BJ (cell line): ENCODE measurements at regions not wholly inside any gene's neighbourhood (a gene's known extent, or its start where the extent isn't known, plus 50 kb on each side); places are given as distances from the start of the nearest gene placed in this dataset.
"Not testable (repeated sequence)": the region's sequence is repeated elsewhere in the genome, so short reads cannot be mapped to it uniquely, and the experiment has no call there.

Experiments
- CTCF ChIA-PET: fragments of 350-600 bp; formaldehyde crosslinking; extraction: SDS; loops from one replicate; lab custom pipeline; 2021; ENCODE audit warnings: antibody characterized with exemption, inconsistent platforms; lab: Yijun Ruan, JAX
- POLR2A ChIA-PET: fragments of 300-600 bp; sonication (Branson Sonifier 250); formaldehyde crosslinking; extraction: SDS; loops from one replicate; lab custom pipeline; 2021; ENCODE audit warnings: antibody characterized with exemption; lab: Charles Lee
- DNase-seq: peaks from one replicate; pipeline ENCODE4 v3.0.0-alpha.2; 2011; ENCODE audit warnings: low read depth
- H3K27me3 ChIP-seq: 2 replicates; pipeline ENCODE4 v1.6.0; 2011; ENCODE audit warnings: low read length; ENCODE audit not compliant: control insufficient read depth, insufficient read depth
- H3K36me3 ChIP-seq: 2 replicates; pipeline ENCODE4 v1.5.1; 2011; ENCODE audit warnings: low read length; ENCODE audit not compliant: control insufficient read depth, insufficient read depth
- H3K4me3 ChIP-seq: 2 replicates; pipeline ENCODE4 v1.5.1; 2011; ENCODE audit warnings: low read depth, mild to moderate bottlenecking, control low read depth, low read length
- TF ChIP-seq, protein P1 (sequence below): IDR thresholded peaks from 2 replicates; pipeline ENCODE4 v1.5.1; 2011; ENCODE audit warnings: low read depth, mild to moderate bottlenecking, control low read depth, inconsistent platforms, low read length, moderate library complexity; ENCODE audit not compliant: insufficient read depth

DNA sequence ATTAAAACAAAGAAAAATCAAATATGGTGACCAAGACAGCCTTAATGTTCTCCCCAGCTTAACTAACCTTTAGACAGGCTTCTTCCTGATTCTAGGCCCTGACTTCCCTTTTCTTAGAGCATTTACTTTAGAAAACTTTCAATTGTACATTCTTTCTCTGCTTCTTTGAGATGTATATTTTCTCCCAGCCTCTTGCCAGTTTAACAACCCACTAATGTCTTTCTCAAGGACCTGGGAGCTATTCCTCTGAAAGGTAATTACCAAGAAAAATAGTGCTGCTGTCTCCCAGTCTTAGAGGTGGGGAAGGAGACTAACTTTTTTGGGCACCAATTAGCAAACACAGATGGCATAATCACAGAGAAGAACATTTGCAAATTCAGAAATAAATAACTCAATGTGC lies 62.8 kb upstream of the KCNQ5 start:
- ChIA-PET POLR2A (no interaction called here), CTCF (interaction anchor here (1.2 kb wide), 1 partner anchor 21 kb away, joined by 5 read pairs; no protein-coding TSS in a partner anchor)
- H3K4me3 ChIP-seq: no peak overlapping the region
- H3K27me3 ChIP-seq: no peaks in the 10 kb centered on the region
- DNase-seq: no peak
- no peaks in the 10 kb centered on the region for H3K36me3 ChIP-seq
- TF ChIP-seq, protein P1, sequence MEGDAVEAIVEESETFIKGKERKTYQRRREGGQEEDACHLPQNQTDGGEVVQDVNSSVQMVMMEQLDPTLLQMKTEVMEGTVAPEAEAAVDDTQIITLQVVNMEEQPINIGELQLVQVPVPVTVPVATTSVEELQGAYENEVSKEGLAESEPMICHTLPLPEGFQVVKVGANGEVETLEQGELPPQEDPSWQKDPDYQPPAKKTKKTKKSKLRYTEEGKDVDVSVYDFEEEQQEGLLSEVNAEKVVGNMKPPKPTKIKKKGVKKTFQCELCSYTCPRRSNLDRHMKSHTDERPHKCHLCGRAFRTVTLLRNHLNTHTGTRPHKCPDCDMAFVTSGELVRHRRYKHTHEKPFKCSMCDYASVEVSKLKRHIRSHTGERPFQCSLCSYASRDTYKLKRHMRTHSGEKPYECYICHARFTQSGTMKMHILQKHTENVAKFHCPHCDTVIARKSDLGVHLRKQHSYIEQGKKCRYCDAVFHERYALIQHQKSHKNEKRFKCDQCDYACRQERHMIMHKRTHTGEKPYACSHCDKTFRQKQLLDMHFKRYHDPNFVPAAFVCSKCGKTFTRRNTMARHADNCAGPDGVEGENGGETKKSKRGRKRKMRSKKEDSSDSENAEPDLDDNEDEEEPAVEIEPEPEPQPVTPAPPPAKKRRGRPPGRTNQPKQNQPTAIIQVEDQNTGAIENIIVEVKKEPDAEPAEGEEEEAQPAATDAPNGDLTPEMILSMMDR: no peak

DNA sequence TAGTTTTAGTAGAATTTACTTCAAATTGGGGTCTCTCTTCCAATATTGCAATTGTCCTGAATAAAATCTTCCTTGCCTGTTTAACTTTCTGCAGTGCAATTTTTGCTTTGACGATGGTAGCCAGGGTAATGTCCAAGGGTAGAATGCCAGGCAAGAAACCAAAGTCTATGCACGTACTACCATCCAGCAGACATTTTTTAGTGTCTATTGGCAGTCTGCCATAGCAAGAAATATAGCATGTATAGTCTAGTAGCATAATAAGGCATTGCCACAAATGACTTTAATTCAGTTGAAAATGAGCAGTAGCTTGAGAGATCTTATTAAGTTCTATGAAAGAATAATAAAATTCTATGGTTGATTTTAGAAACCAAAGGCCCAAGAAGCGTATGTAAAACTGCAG lies 62.3 kb upstream of the KCNQ5 start:
- CTCF ChIA-PET: interaction anchor here (1.2 to 1.4 kb wide), 3 partner anchors 21 to 147 kb away, joined by 3 to 5 read pairs (median 5); no protein-coding TSS in a partner anchor
- no peak overlapping the region for H3K4me3 ChIP-seq
- POLR2A ChIA-PET: no interaction called here

DNA sequence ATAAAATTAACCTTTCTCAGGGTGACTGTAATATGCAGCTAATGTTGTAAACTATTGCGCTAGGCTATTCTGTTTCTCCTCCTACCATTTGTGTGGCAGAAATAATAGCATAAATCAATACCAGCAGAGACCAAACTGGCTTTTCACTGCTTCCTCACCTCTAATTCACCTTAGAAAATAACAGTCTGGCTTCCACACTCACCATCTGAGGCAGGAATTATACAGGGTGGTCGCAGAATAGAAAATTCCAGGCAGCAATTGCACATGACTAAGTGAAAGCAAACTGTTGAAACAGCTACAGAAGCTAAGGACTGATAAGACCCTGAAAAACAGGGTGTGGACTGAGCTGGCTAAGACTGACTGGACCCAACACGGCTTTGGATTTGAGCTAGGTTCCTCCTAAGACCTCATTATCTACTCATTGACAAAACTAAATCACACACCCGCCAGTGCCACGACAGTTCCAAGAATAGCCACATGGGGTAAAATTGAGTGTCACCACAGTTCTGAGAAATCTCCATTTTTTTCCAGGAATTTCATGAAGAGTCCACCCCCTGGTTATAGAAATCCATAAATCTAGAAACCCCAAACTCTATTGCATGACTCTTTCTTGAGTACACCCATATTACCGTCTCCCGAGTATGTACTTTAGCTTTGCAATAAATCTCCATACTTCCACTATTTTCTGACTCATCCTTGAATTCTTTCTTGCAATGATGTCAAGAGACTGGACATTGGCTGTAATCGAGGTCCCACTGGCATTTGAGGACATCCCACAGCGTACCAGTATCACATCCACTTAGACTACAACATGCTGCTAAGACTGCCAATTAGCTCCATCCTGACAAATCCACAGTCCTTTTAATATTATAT lies 60.9 kb upstream of the KCNQ5 start:
- H3K4me3 ChIP-seq: no peak overlapping the region
- ChIA-PET POLR2A (no interaction called here), CTCF (interaction anchor here (0.6 to 1.4 kb wide), 5 partner anchors 8 to 151 kb away, joined by 3 to 5 read pairs (median 3); no protein-coding TSS in a partner anchor)
- DNase-seq: no peak
- TF ChIP-seq, protein P1: no peak
- no peaks in the 10 kb centered on the region for H3K36me3 ChIP-seq
- no peaks in the 10 kb centered on the region for H3K27me3 ChIP-seq

More for the DNA sequence above, 62.3 kb upstream of the KCNQ5 start:
- TF ChIP-seq, protein P1: no peak
- H3K27me3 ChIP-seq: no peaks in the 10 kb centered on the region
- DNase-seq: no peak
- H3K36me3 ChIP-seq: no peaks in the 10 kb centered on the region

DNA sequence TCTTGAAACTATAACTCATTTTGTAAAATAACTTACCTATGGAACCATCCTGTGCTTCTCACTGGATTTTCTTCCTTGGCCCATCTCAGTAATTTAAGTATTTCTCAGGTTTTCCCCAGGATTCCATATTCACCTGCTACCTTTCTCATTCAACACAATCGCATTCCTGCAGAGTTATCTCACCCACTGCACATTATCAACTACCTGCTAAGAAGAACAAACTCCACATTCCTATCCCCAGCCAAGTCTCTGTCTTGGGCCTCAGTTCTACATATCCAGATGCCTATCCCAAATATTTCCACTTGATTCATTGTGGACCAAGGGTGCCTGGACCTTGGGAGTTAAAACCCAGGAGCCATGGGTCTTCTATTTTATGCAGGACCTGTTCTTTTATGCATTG lies 60.2 kb upstream of the KCNQ5 start:
- DNase-seq: no peak
- Histone ChIP-seq H3K4me3 (no peak overlapping the region), H3K36me3 (no peaks in the 10 kb centered on the region), H3K27me3 (no peaks in the 10 kb centered on the region)
- TF ChIP-seq, protein P1: no peak
- ChIA-PET CTCF (interaction anchor here (0.6 to 0.7 kb wide), 2 partner anchors 7 to 151 kb away, joined by 3 read pairs; no protein-coding TSS in a partner anchor), POLR2A (no interaction called here)

DNA sequence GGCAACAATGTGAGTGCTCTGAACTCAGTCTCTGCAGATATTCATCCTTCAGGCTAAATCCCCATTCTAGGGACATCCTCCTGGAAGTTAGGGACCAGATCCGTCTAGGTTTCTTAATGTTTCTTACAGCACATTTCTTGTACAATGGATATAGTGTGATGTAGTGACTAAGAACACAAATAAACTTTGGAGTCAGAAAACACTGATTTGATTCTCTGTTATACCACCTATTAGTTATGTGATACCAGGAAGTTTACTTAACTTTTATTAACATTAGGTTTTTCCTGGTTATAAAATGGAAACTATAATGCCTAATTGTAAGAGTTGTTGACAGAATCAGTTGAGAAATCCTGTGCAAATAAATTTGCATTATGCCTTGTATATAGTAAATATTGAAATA lies 57.6 kb upstream of the KCNQ5 start:
- DNase-seq: no peak
- TF ChIP-seq, protein P1: no peak
- H3K4me3 ChIP-seq: no peak overlapping the region
- no peaks in the 10 kb centered on the region for H3K27me3 ChIP-seq
- H3K36me3 ChIP-seq: no peaks in the 10 kb centered on the region
- ChIA-PET POLR2A (no interaction called here), CTCF (interaction anchor here (1.6 kb wide), 1 partner anchor 153 kb away, joined by 6 read pairs; no protein-coding TSS in a partner anchor)

DNA sequence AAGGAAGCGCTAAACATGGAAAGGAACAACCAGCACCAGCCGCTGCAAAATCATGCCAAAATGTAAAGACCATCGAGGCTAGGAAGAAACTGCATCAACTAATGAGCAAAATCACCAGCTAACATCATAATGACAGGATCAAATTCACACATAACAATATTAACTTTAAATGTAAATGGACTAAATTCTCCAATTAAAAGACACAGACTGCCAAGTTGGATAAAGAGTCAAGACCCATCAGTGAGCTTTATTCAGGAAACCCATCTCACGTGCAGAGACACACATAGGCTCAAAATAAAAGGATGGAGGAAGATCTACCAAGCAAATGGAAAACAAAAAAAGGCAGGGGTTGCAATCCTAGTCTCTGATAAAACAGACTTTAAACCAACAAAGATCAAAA lies 49.9 kb upstream of the KCNQ5 start:
- DNase-seq, H3K4me3 ChIP-seq, CTCF ChIA-PET, POLR2A ChIA-PET, H3K36me3 ChIP-seq, H3K27me3 ChIP-seq: not testable (repeated sequence)
